GM10248 (cell line): ENCODE measurements at regions not wholly inside any gene's neighbourhood (a gene's known extent, or its start where the extent isn't known, plus 50 kb on each side); places are given as distances from the start of the nearest gene placed in this dataset.

ENCODE experiments used
- CTCF ChIA-PET: fragments of 300-600 bp; sonication (Branson Sonifier 250); formaldehyde crosslinking; extraction: SDS; loops from one replicate; lab custom pipeline; 2021; ENCODE audit warnings: antibody characterized with exemption; lab: Yijun Ruan, JAX
- POLR2A ChIA-PET: fragments of 350-650 bp; sonication (Branson Sonifier 250); formaldehyde crosslinking; extraction: SDS; loops from one replicate; lab custom pipeline; 2020; ENCODE audit warnings: antibody characterized with exemption; lab: Yijun Ruan, JAX
- DNase-seq: peaks from one replicate; pipeline ENCODE4 v3.0.0; 2012; ENCODE audit errors: extremely low spot score
- CTCF ChIP-seq: IDR thresholded peaks from 2 replicates; pipeline ENCODE4 v1.5.1; 2012; ENCODE audit warnings: mild to moderate bottlenecking, low read depth; ENCODE audit errors: extremely low read depth, missing control alignments, control extremely low read depth

GRCh38 chr14:103273745-103274615 lies 60.1 kb upstream of the EIF5 start:
- POLR2A ChIA-PET = no interaction called here
- DNase-seq = no peak
- CTCF ChIA-PET = interaction anchor here (0.9 to 1.9 kb wide), 2 partner anchors 19 to 169 kb away, joined by 3 to 5 read pairs; no protein-coding TSS in a partner anchor
- TF ChIP-seq CTCF = no peak

GRCh38 chr14:103275000-103275399 lies 59.0 kb upstream of the EIF5 start:
- no peak for TF ChIP-seq CTCF
- ChIA-PET CTCF (interaction anchor here (1.9 kb wide), 1 partner anchor 18 kb away, joined by 5 read pairs; no protein-coding TSS in a partner anchor), POLR2A (no interaction called here)
- no peak for DNase-seq

- DNase-seq = no peak
- TF ChIP-seq CTCF = no peak
- POLR2A ChIA-PET = no interaction called here
- CTCF ChIA-PET = interaction anchor here (0.7 to 1.1 kb wide), 2 partner anchors 13 to 154 kb away, joined by 3 read pairs; partner anchors contain the start of gene TNFAIP2
Measured at GRCh38 chr14:103277931-103278330, 56.1 kb upstream of the EIF5 start.

- no peak for TF ChIP-seq CTCF
- no peak for DNase-seq
- CTCF ChIA-PET = no interaction called here
- POLR2A ChIA-PET = no interaction called here
Measured at GRCh38 chr14:103279142-103280025, 54.7 kb upstream of the EIF5 start.

- no peak for TF ChIP-seq CTCF
- DNase-seq = no peak
- CTCF ChIA-PET = interaction anchor here (1.3 to 1.6 kb wide), 2 partner anchors 11 to 176 kb away, joined by 3 to 6 read pairs; no protein-coding TSS in a partner anchor
Measured at GRCh38 chr14:103280278-103280928, 53.6 kb upstream of the EIF5 start.

More at GRCh38 chr14:103280278-103280928, 53.6 kb upstream of the EIF5 start:
- POLR2A ChIA-PET = no interaction called here
